Upper lobe of left lung (tissue), 6 donors: ENCODE measurements at regions not wholly inside any gene's neighbourhood (a gene's known extent, or its start where the extent isn't known, plus 50 kb on each side); places are given as distances from the start of the nearest gene placed in this dataset.

ENCODE experiments used
- ATAC-seq, 2 donors: fragments of 200-7000 bp; cut with Tn5 transposase; one replicate each; pipeline ENCODE4 v1.9.1; 2022; ENCODE audit warnings: mild to moderate bottlenecking in 2 of 2, moderate library complexity in 2 of 2; ENCODE audit not compliant: low FRiP score in 2 of 2
- DNase-seq, 2 donors: peaks; one replicate each; pipeline ENCODE4 v3.0.0-alpha.2; 2019 to 2020
- H3K27ac ChIP-seq, 4 donors: fragments of 200-600 bp; sonication (generic); one replicate each; pipeline ENCODE4 v1.5.1; 2016 to 2019
- H3K27me3 ChIP-seq, 4 donors: fragments of 200-600 bp; sonication (generic); one replicate each; pipeline ENCODE4 v1.5.1; 2017 to 2019
- H3K36me3 ChIP-seq, 4 donors: fragments of 200-600 bp; sonication (generic); one replicate each; pipeline ENCODE4 v1.5.1; 2016 to 2019
- H3K4me1 ChIP-seq, 4 donors: fragments of 200-600 bp; sonication (generic); one replicate each; pipeline ENCODE4 v1.5.1; 2018 to 2019
- H3K4me3 ChIP-seq, 4 donors: fragments of 200-600 bp; sonication (generic); one replicate each; pipeline ENCODE4 v1.5.1; 2017 to 2019; ENCODE audit warnings: mild to moderate bottlenecking in 2 of 4, moderate library complexity in 1 of 4
- H3K9me3 ChIP-seq, 4 donors: fragments of 200-600 bp; sonication (generic); one replicate each; pipeline ENCODE4 v1.5.1; 2018 to 2019
- CTCF ChIP-seq, 6 experiments: fragments of 450-650 bp in 4 of 6; fragments of 200-600 bp in 2 of 6; sonication (generic) in 2 of 6; IDR thresholded peaks; one replicate each; pipeline ENCODE4 v1.5.1; 2016 to 2019; ENCODE audit warnings: antibody characterized with exemption in 6 of 6
- EP300 ChIP-seq, 4 donors: sonication (generic); formaldehyde crosslinking; IDR thresholded peaks; one replicate each; pipeline ENCODE4 v1.5.1; 2017; ENCODE audit warnings: antibody characterized with exemption in 4 of 4, control low read depth in 2 of 4
- POLR2A ChIP-seq, 4 donors: fragments of 450-650 bp; IDR thresholded peaks; one replicate each; pipeline ENCODE4 v1.5.1; 2016 to 2017; ENCODE audit warnings: antibody characterized with exemption in 4 of 4, mild to moderate bottlenecking in 2 of 4
- POLR2AphosphoS5 ChIP-seq, 2 donors: sonication (generic); formaldehyde crosslinking; IDR thresholded peaks; one replicate each; pipeline ENCODE4 v1.5.1; 2017; ENCODE audit warnings: antibody characterized with exemption in 2 of 2
- WGBS, 2 donors: methylation state at CpG; one replicate each; pipeline ENCODE4 v1.1.5; 2017 to 2018; 5-methylcytosine and 5-hydroxymethylcytosine counted together
- donor health status: DM: no; HTN: no; CAD: no; lungs with moderate emphysema.
- donor health status: DM: no; HTN: yes; CAD: no; lungs with severe emphysema.

DNA sequence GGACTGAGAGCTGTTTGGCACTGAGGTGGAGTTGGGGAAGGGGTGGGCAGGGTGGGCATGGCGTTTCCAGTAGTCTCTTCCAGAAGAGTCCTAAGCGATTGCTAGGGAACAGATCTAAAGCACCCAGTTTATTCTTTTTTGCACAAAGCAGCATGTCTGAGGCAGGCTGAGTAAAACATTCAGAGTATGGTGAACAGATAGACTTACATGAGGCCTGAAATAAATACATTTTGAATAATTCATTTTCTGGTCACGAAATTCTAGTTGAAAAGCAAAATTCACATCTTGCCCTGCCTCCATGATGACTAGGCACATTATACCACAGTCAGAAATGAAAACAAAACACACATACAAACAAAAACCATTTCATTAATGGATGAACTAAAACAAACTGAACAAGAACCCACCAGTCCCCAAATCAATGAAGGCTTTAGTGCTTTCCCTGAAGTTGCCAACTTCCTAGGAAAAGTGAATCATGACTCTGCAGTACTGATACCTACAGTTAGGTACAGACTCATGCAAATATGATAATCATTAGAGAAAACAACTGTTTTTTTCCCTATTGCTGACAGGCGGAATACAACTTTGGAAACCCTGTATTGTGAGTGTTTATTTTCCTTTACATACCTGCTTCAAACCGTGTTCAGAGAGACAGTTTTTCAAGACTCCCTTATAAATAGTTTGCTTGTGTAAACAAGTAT is 702.9 kb upstream of the POU3F2 start:
- ATAC-seq (no peak), DNase-seq (no peak)
- 64 to 65% methylated on average over 5 of the region's 5 CpGs for WGBS, 2 donors

GRCh38 chr6:98136333-98136732 is 698.0 kb upstream of the POU3F2 start:
- Histone ChIP-seq H3K36me3 (no peaks in the 10 kb centered on the region), H3K9me3 (no peaks in the 10 kb centered on the region), H3K4me1 (no peaks in the 10 kb centered on the region), H3K27me3 (no peaks in the 10 kb centered on the region), H3K27ac (no peak overlapping the region), H3K4me3 (no peak overlapping the region)
- 13 to 23% methylated on average over 4 of the region's 4 CpGs for WGBS, 2 donors
- no peak for TF ChIP-seq EP300 (IDR thresholded peaks at IDR 0.05)
- TF ChIP-seq CTCF (IDR thresholded peaks at IDR 0.05): no peak
- TF ChIP-seq POLR2AphosphoS5 (IDR thresholded peaks at IDR 0.05): no peak
- no peak for TF ChIP-seq POLR2A (IDR thresholded peaks at IDR 0.05)
- no peak for DNase-seq
- no peak for ATAC-seq

More for the DNA sequence above, 702.9 kb upstream of the POU3F2 start:
- no peaks in the 10 kb centered on the region for H3K4me1 ChIP-seq
- no peaks in the 10 kb centered on the region for H3K9me3 ChIP-seq
- no peak overlapping the region for H3K4me3 ChIP-seq
- TF ChIP-seq EP300 (IDR thresholded peaks at IDR 0.05) (no peak), POLR2AphosphoS5 (IDR thresholded peaks at IDR 0.05) (no peak), POLR2A (IDR thresholded peaks at IDR 0.05) (no peak), CTCF (IDR thresholded peaks at IDR 0.05) (no peak)
- H3K27me3 ChIP-seq: no peaks in the 10 kb centered on the region
- no peak overlapping the region for H3K27ac ChIP-seq
- H3K36me3 ChIP-seq: no peaks in the 10 kb centered on the region

DNA sequence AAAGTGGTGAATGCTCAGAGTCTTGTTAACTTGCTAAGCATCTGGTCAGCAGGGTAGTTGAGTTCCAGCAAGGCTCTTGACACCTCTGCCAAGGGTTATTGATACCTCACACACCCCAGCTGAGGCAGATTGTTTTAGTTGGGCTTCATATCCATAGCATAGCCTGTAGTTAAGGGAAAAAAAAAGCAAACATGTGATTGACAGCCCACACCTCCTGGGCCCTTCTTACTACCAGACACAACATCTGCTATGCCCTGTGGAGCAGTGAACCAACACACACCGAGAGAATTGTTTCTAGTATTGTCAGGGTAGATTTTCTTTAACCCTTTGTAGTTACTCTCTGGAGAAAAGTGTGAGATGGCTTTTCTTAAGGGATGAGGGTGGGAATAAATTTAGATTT is 697.0 kb upstream of the POU3F2 start:
- WGBS, 2 donors: 0 to 15% methylated on average over 1 of the region's 1 CpG
- peaks cover 0 to 6% (median 0%) of the 10 kb centered on the region in 4 donors for H3K9me3 ChIP-seq
- no peak for ATAC-seq
- no peaks in the 10 kb centered on the region for H3K27me3 ChIP-seq
- no peak overlapping the region for H3K27ac ChIP-seq
- no peaks in the 10 kb centered on the region for H3K36me3 ChIP-seq
- DNase-seq: no peak
- no peaks in the 10 kb centered on the region for H3K4me1 ChIP-seq
- no peak for TF ChIP-seq POLR2AphosphoS5 (IDR thresholded peaks at IDR 0.05)
- no peak for TF ChIP-seq EP300 (IDR thresholded peaks at IDR 0.05)
- no peak for TF ChIP-seq POLR2A (IDR thresholded peaks at IDR 0.05)
- no peak for TF ChIP-seq CTCF (IDR thresholded peaks at IDR 0.05)
- H3K4me3 ChIP-seq: no peak overlapping the region

GRCh38 chr6:98142839-98143238 is 691.5 kb upstream of the POU3F2 start:
- no peak for TF ChIP-seq EP300 (IDR thresholded peaks at IDR 0.05)
- no peak for TF ChIP-seq POLR2AphosphoS5 (IDR thresholded peaks at IDR 0.05)
- TF ChIP-seq CTCF (IDR thresholded peaks at IDR 0.05): no peak
- no peak for TF ChIP-seq POLR2A (IDR thresholded peaks at IDR 0.05)
- H3K36me3 ChIP-seq: no peaks in the 10 kb centered on the region
- no peaks in the 10 kb centered on the region for H3K27me3 ChIP-seq
- 85 to 89% methylated on average over 6 of the region's 6 CpGs for WGBS, 2 donors
- DNase-seq: no peak
- H3K9me3 ChIP-seq: peaks cover 0 to 17% (median 2%) of the 10 kb centered on the region in 4 donors
- no peak for ATAC-seq
- no peaks in the 10 kb centered on the region for H3K4me1 ChIP-seq
- no peak overlapping the region for H3K27ac ChIP-seq
- H3K4me3 ChIP-seq: no peak overlapping the region

GRCh38 chr6:98146656-98147055 is 687.7 kb upstream of the POU3F2 start:
- no peaks in the 10 kb centered on the region for H3K36me3 ChIP-seq
- no peaks in the 10 kb centered on the region for H3K4me1 ChIP-seq
- TF ChIP-seq POLR2A (IDR thresholded peaks at IDR 0.05) (no peak), CTCF (IDR thresholded peaks at IDR 0.05) (no peak), POLR2AphosphoS5 (IDR thresholded peaks at IDR 0.05) (no peak), EP300 (IDR thresholded peaks at IDR 0.05) (no peak)
- ATAC-seq (no peak), DNase-seq (no peak)
- no peak overlapping the region for H3K4me3 ChIP-seq
- 84 to 88% methylated on average over 1 of the region's 1 CpG for WGBS, 2 donors
- peaks cover 0 to 17% (median 2%) of the 10 kb centered on the region in 4 donors for H3K9me3 ChIP-seq
- no peak overlapping the region for H3K27ac ChIP-seq
- no peaks in the 10 kb centered on the region for H3K27me3 ChIP-seq
